Loucy (cell line): ENCODE measurements at regions not wholly inside any gene's neighbourhood (a gene's known extent, or its start where the extent isn't known, plus 50 kb on each side); places are given as distances from the start of the nearest gene placed in this dataset.
"Not testable (repeated sequence)": the region's sequence is repeated elsewhere in the genome, so short reads cannot be mapped to it uniquely, and the experiment has no call there.

Experiments
- H2AFZ ChIP-seq: fragments of 200-600 bp; sonication (generic); 2 replicates; pipeline ENCODE4 v1.6.0; 2016; ENCODE audit warnings: antibody characterized with exemption, mild to moderate bottlenecking, low read length, moderate library complexity
- H3F3A ChIP-seq: fragments of 200-600 bp; 2 replicates; pipeline ENCODE4 v1.6.0; 2016; ENCODE audit warnings: antibody characterized with exemption, low read depth, mild to moderate bottlenecking
- H3K27me3 ChIP-seq: fragments of 200-600 bp; sonication (generic); 2 replicates; pipeline ENCODE4 v1.6.1; 2014; ENCODE audit warnings: low read length, mild to moderate bottlenecking; ENCODE audit not compliant: insufficient read depth, poor library complexity, severe bottlenecking
- H3K36me3 ChIP-seq: fragments of 200-600 bp; sonication (generic); 2 replicates; pipeline ENCODE4 v1.6.1; 2016; ENCODE audit warnings: low read length; ENCODE audit not compliant: insufficient read depth
- H3K4me1 ChIP-seq: fragments of 200-600 bp; sonication (generic); 2 replicates; pipeline ENCODE4 v1.5.1; 2014; ENCODE audit warnings: low read length, mild to moderate bottlenecking; ENCODE audit not compliant: insufficient read depth, poor library complexity, severe bottlenecking
- H3K4me2 ChIP-seq: fragments of 200-600 bp; sonication (generic); 2 replicates; pipeline ENCODE4 v1.6.0; 2014; ENCODE audit warnings: antibody characterized with exemption, low read length, low read depth, mild to moderate bottlenecking; ENCODE audit not compliant: poor library complexity, severe bottlenecking
- H3K4me3 ChIP-seq: fragments of 200-600 bp; sonication (generic); 2 replicates; pipeline ENCODE4 v1.5.1; 2014; ENCODE audit warnings: low read length, mild to moderate bottlenecking, mixed read lengths; ENCODE audit not compliant: poor library complexity, severe bottlenecking
- H3K79me2 ChIP-seq: fragments of 200-600 bp; sonication (generic); 2 replicates; pipeline ENCODE4 v1.6.1; 2014; ENCODE audit warnings: low read length; ENCODE audit not compliant: insufficient read depth
- H3K9ac ChIP-seq: fragments of 200-600 bp; sonication (generic); 2 replicates; pipeline ENCODE4 v1.6.0; 2014; ENCODE audit warnings: mild to moderate bottlenecking, low read depth, low read length, moderate library complexity; ENCODE audit not compliant: poor library complexity, severe bottlenecking
- H3K9me2 ChIP-seq: fragments of 200-600 bp; sonication (generic); replicated peaks from 2 replicates; pipeline ENCODE4 v1.6.1; 2016; ENCODE audit warnings: low read depth, low read length, mixed read lengths
- H3K9me3 ChIP-seq: fragments of 200-600 bp; sonication (generic); 2 replicates; pipeline ENCODE4 v1.6.1; 2014; ENCODE audit warnings: mild to moderate bottlenecking, antibody characterized with exemption, low read length, low read depth; ENCODE audit not compliant: insufficient read depth
- H4K20me1 ChIP-seq: fragments of 200-600 bp; sonication (generic); 2 replicates; pipeline ENCODE4 v1.6.0; 2014; ENCODE audit warnings: antibody characterized with exemption, low read length, mild to moderate bottlenecking; ENCODE audit not compliant: insufficient read depth, poor library complexity, severe bottlenecking

- not testable (repeated sequence) for H3K79me2 ChIP-seq, H3K4me2 ChIP-seq, H2AFZ ChIP-seq, H3K9me2 ChIP-seq, H3K4me1 ChIP-seq, H3K9me3 ChIP-seq, H3K4me3 ChIP-seq, H3K36me3 ChIP-seq, H3K27me3 ChIP-seq, H4K20me1 ChIP-seq, H3K9ac ChIP-seq, H3F3A ChIP-seq
These were observed 126.8 kb downstream of the TNFRSF13B start for GRCh38 chr17:16845098-16845497.

DNA sequence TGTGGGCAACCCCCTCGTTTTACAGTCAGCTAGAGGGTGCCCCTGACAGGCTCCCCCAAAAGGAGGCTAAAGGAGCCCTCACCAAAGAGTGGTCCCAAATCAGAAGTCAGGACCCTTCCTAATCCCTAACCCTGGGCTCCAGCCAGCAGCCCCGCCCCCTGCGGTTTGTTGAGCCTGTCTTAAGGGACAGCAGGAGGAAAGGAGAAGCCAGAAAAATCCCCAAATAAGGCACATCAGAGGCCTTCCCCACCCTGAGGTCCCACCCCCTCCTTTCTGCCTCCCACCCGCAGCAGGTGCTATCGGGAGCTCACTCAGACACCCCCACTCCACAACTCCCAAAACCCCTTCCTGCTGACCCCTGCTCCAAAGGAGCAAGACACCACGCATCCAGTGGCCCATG, 127.2 kb downstream of the TNFRSF13B start:
- H3K4me3 ChIP-seq, H3K9me3 ChIP-seq, H3K36me3 ChIP-seq, H4K20me1 ChIP-seq, H2AFZ ChIP-seq, H3K4me2 ChIP-seq, H3F3A ChIP-seq, H3K4me1 ChIP-seq, H3K9ac ChIP-seq, H3K27me3 ChIP-seq, H3K9me2 ChIP-seq, H3K79me2 ChIP-seq: not testable (repeated sequence)

DNA sequence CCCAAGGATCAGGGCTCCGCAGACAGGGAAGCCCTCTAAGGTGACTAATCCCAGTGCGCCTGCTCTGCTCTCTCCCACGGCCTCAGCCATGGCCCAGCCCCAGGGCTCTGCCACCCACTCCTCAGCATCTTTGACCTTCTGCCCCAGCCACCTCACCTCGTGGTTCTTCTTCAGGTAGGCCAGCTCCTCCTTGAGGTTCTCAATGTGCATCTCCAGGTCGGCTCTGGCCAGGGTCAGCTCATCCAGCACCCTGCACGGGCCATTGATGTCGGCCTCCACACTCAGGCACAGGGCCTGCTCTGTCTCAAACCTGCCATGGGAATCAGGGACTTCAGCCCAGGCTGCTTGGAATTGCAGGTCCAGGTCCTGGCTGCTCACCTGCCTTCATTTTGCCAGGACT, 128.4 kb downstream of the TNFRSF13B start:
- not testable (repeated sequence) for H3K9me3 ChIP-seq, H3K9ac ChIP-seq, H3K9me2 ChIP-seq, H2AFZ ChIP-seq, H3K4me3 ChIP-seq, H4K20me1 ChIP-seq, H3K4me1 ChIP-seq, H3K27me3 ChIP-seq, H3K4me2 ChIP-seq, H3K79me2 ChIP-seq, H3K36me3 ChIP-seq, H3F3A ChIP-seq

- not testable (repeated sequence) for H3K9ac ChIP-seq, H3K4me1 ChIP-seq, H3K79me2 ChIP-seq, H3K4me2 ChIP-seq, H3K9me3 ChIP-seq, H3K27me3 ChIP-seq, H4K20me1 ChIP-seq, H3F3A ChIP-seq, H2AFZ ChIP-seq, H3K9me2 ChIP-seq, H3K4me3 ChIP-seq, H3K36me3 ChIP-seq
These were observed 129.6 kb downstream of the TNFRSF13B start for GRCh38 chr17:16842346-16842745.

GRCh38 chr17:16841896-16842295, 130.0 kb downstream of the TNFRSF13B start:
- not testable (repeated sequence) for H3K4me3 ChIP-seq, H4K20me1 ChIP-seq, H3K36me3 ChIP-seq, H3K4me2 ChIP-seq, H3K27me3 ChIP-seq, H3K9ac ChIP-seq, H3K9me2 ChIP-seq, H3F3A ChIP-seq, H3K79me2 ChIP-seq, H3K9me3 ChIP-seq, H3K4me1 ChIP-seq, H2AFZ ChIP-seq

GRCh38 chr17:16840219-16840618, 131.7 kb downstream of the TNFRSF13B start:
- not testable (repeated sequence) for H3K36me3 ChIP-seq, H4K20me1 ChIP-seq, H2AFZ ChIP-seq, H3K4me3 ChIP-seq, H3K9ac ChIP-seq, H3K27me3 ChIP-seq, H3K9me2 ChIP-seq, H3K4me1 ChIP-seq, H3F3A ChIP-seq, H3K9me3 ChIP-seq, H3K4me2 ChIP-seq, H3K79me2 ChIP-seq

GRCh38 chr17:16839242-16840175, 132.4 kb downstream of the TNFRSF13B start:
- H3K79me2 ChIP-seq, H3K4me3 ChIP-seq, H3K9me2 ChIP-seq, H3K36me3 ChIP-seq, H3K9me3 ChIP-seq, H3K4me2 ChIP-seq, H3K27me3 ChIP-seq, H3F3A ChIP-seq, H3K4me1 ChIP-seq, H3K9ac ChIP-seq, H2AFZ ChIP-seq, H4K20me1 ChIP-seq: not testable (repeated sequence)
